BLaER1 treated with 17β-estradiol and CSF1 and Interleukin-3, amounts not matched to agents 10 nM and 100 nM (cell line): ENCODE measurements at regions not wholly inside any gene's neighbourhood (a gene's known extent, or its start where the extent isn't known, plus 50 kb on each side); places are given as distances from the start of the nearest gene placed in this dataset.

Source experiments
- H3K27ac ChIP-seq, 11 experiments: shearing (Covaris generic); formaldehyde crosslinking; 2 replicates each; pipeline ENCODE4 v1.8.1; 2022
- H3K27me3 ChIP-seq, 11 experiments: shearing (Covaris generic); formaldehyde crosslinking; 2 replicates each; pipeline ENCODE4 v1.8.1; 2022
- H3K36me3 ChIP-seq, 11 experiments: shearing (Covaris generic); formaldehyde crosslinking; 2 replicates each; pipeline ENCODE4 v1.8.1; 2022
- H3K4me1 ChIP-seq, 10 experiments: shearing (Covaris generic); formaldehyde crosslinking; 2 replicates each; pipeline ENCODE4 v1.8.1; 2022
- H3K4me2 ChIP-seq, 11 experiments: shearing (Covaris generic); formaldehyde crosslinking; 2 replicates each; pipeline ENCODE4 v1.8.1; 2022
- H3K4me3 ChIP-seq, 10 experiments: shearing (Covaris generic); formaldehyde crosslinking; 2 replicates each; pipeline ENCODE4 v1.8.1; 2022
- H3K9ac ChIP-seq, 11 experiments: shearing (Covaris generic); formaldehyde crosslinking; 2 replicates each; pipeline ENCODE4 v1.8.1; 2022
- H3K9me3 ChIP-seq, 11 experiments: shearing (Covaris generic); formaldehyde crosslinking; replicated peaks in 1 of 11; 2 replicates each; pipeline ENCODE4 v1.8.1; 2022
- H4K20me1 ChIP-seq, 11 experiments: shearing (Covaris generic); formaldehyde crosslinking; 2 replicates each; pipeline ENCODE4 v1.8.1; 2022
- Cebpa-rat ChIP-seq, 11 experiments: shearing (Covaris generic); IDR thresholded peaks; 2 replicates each; pipeline ENCODE4 v1.8.1; 2022

DNA sequence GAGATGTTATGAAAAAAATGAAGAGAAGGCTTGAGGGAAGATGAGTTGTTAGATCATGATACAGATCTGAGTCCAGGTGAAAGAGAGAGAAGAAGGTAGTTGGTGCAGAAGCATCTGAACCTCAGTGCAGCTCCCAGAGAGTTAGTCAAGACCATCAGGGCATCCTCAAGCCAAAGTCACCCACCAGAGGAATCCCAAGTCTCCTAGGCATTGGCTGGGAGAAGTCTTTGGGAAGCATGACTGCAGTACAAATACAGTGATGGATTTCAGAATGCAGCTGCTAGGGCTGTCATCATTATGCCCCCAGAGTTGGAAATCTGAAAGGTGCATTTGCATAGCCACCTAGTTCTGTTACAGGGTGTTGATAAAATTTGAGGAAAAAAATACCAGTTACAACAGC is 59.7 kb upstream of the GALNT18 start:
- Histone ChIP-seq H3K9ac (no peak overlapping the region), H4K20me1 (no peaks in the 10 kb centered on the region), H3K36me3 (no peaks in the 10 kb centered on the region), H3K4me2 (no peak overlapping the region), H3K9me3 (peaks cover 5 to 32% (median 15%) of the 10 kb centered on the region in 11 experiments; a peak in 21 of 22 replicates), H3K27ac (no peak overlapping the region), H3K4me3 (no peak overlapping the region), H3K4me1 (no peaks in the 10 kb centered on the region), H3K27me3 (no peaks in the 10 kb centered on the region)
- TF ChIP-seq Cebpa-rat (IDR thresholded peaks at IDR 0.05) = no peak

DNA sequence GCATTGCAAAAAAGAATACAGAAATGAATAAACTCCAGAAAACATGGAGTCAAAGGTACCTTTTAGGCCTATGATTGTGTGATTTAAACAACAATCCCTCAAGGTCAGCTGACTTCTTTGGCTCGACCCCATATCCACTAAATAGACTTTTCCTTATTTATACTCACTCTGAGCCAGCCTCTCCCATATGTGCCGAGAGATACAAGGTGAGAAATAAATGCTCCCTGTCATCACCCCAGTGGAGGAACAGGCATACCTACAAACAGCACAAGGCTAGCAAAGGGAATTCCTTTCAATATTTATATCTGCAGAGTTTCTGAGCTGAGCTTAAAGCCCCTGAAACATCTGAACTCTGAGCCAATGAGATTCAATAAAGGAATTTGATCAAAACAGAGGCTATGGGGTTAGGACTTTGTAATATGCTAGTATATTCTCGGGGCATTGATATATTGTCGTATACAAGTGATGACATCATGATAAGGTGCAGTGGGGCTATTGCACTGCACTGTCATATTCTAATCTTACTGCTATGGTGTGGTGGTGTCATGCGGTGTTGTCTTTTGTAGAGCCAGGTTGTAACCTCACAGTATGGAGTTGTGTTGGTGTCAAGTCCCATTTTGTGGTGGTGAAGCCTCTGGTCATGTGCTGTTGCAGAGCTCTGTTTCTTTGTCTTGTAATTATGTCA is 56.0 kb upstream of the GALNT18 start:
- Histone ChIP-seq H3K27ac (no peak overlapping the region), H3K9ac (no peak overlapping the region), H3K36me3 (no peaks in the 10 kb centered on the region), H4K20me1 (no peaks in the 10 kb centered on the region), H3K4me2 (no peak overlapping the region), H3K4me3 (no peak overlapping the region), H3K27me3 (no peaks in the 10 kb centered on the region), H3K4me1 (no peaks in the 10 kb centered on the region), H3K9me3 (peaks cover 0 to 8% (median 0%) of the 10 kb centered on the region in 11 experiments; a peak in 7 of 22 replicates)
- no peak for TF ChIP-seq Cebpa-rat (IDR thresholded peaks at IDR 0.05)

GRCh38 chr11:11675671-11676181 is 53.9 kb upstream of the GALNT18 start:
- no peaks in the 10 kb centered on the region for H3K36me3 ChIP-seq
- no peak overlapping the region for H3K4me3 ChIP-seq
- no peaks in the 10 kb centered on the region for H3K27me3 ChIP-seq
- no peaks in the 10 kb centered on the region for H3K4me1 ChIP-seq
- no peak overlapping the region for H3K4me2 ChIP-seq
- no peak overlapping the region for H3K27ac ChIP-seq
- no peak for TF ChIP-seq Cebpa-rat (IDR thresholded peaks at IDR 0.05)
- no peaks in the 10 kb centered on the region for H4K20me1 ChIP-seq
- no peaks in the 10 kb centered on the region for H3K9me3 ChIP-seq
- no peak overlapping the region for H3K9ac ChIP-seq

DNA sequence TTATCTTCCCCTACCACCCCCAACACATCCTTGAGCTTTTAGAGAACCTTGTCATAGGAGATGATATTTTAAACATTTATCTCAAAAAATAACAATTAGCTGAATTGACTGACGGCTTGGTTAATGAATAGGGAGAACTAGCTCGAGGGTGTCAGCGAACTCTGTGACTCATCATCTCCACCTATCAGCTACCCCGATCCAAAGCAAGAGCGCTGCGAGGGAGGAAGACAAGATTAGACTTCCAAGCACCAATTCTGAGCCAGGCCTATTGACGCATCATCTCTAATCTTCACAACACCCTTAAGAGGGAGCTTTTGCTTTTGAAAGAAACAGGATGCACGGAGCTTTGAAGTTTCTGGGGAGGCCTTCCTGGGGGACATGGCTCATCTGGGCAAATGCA is 51.0 kb upstream of the GALNT18 start:
- H3K27me3 ChIP-seq = no peaks in the 10 kb centered on the region

DNA sequence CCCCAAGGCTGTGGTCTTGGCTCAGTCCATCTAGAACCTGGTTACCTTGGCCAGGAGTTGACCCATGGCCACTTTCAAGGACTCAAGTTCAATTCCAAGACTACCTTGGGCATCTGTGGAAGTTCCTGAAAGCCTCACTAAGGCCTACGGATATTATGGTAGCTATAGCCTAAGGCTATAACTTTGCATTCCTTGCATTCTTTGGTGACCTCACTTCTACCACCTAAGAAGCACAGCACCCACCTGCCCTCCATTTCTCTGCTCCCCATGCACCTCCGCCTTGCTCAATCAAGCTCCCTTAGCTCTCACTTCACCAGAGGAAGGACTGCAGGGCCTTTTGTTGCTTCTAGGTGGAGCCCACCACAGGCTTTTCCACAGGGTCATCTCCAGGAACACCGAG is 50.3 kb upstream of the GALNT18 start:
- H3K4me2 ChIP-seq = no peak overlapping the region
- no peak for TF ChIP-seq Cebpa-rat (IDR thresholded peaks at IDR 0.05)
- no peaks in the 10 kb centered on the region for H4K20me1 ChIP-seq
- no peak overlapping the region for H3K4me3 ChIP-seq
- no peaks in the 10 kb centered on the region for H3K36me3 ChIP-seq
- H3K4me1 ChIP-seq = no peaks in the 10 kb centered on the region
- H3K9ac ChIP-seq = no peak overlapping the region
- H3K27ac ChIP-seq = no peak overlapping the region
- no peaks in the 10 kb centered on the region; a peak in 1 of 22 replicates for H3K9me3 ChIP-seq
- no peaks in the 10 kb centered on the region for H3K27me3 ChIP-seq

More for the DNA sequence above, 51.0 kb upstream of the GALNT18 start:
- no peak overlapping the region for H3K9ac ChIP-seq
- H4K20me1 ChIP-seq = no peaks in the 10 kb centered on the region
- no peaks in the 10 kb centered on the region for H3K36me3 ChIP-seq
- H3K4me3 ChIP-seq = no peak overlapping the region
- no peak for TF ChIP-seq Cebpa-rat (IDR thresholded peaks at IDR 0.05)
- H3K27ac ChIP-seq = no peak overlapping the region
- no peaks in the 10 kb centered on the region for H3K4me1 ChIP-seq
- H3K4me2 ChIP-seq = no peak overlapping the region
- H3K9me3 ChIP-seq = no peaks in the 10 kb centered on the region
